ENCODE measurements at regions not wholly inside any gene's neighbourhood (a gene's known extent, or its start where the extent isn't known, plus 50 kb on each side); places are given as distances from the start of the nearest gene placed in this dataset.

DNA sequence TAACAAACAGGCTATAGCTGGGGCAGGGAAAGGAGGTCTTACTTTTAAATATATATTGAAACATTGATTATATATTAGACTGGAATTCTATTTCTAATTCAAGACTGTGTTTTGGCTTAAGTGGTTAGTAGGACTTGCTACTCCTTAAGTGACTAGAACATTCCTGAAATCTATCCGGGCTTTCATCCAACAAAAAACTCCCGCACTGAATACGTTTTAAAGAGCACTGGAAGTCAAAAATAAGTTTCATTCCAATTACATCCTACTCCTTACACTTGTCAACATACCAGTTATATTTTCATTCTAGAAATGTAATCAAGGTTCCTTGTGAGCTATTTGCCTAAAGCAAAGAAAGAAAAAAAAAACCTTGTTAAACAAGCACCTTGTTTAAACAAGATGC, 204.6 kb downstream of the SP3 start:
- TF ChIP-seq POLR2A (IDR thresholded peaks at IDR 0.05), result no peak
- TF ChIP-seq EP300 (IDR thresholded peaks at IDR 0.05), result no peak

All from gastroesophageal sphincter (tissue), 2 donors.